ENCODE measurements at regions not wholly inside any gene's neighbourhood (a gene's known extent, or its start where the extent isn't known, plus 50 kb on each side); places are given as distances from the start of the nearest gene placed in this dataset.

DNA sequence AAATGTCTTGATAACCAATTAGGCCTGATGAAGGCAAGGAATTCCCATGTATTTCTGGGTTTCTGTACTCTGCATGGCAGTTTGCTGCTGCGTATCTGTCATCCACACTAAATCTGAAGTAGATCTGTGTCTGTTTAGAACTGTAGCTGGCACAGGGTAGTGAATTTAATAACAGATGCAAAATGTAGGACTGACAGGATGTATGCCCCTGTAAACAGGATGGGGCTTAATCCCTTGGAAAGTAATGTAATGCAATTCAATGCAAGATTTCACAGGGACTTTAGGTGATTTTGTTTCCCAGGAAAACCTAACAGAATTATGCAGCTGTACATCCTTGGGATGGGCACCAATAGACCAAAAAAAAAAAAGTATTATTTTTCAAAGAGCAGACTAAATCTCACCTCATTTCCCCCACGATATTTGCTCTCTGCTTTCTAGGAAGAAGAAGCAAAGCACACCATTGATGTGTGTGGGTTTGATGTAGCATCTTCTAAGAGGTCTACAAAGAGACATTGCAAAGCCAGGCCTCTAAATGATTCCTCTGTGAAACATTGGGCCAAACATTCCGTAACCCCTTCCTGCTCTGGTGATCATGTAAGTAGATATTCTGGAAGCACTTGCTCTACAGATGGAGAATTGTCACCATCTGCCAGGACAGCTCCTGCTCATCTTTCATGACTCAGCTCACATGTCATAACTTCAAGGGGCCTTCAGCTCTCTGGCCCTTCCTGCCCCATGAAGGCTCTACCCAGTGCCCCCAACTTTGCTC is 464.3 kb upstream of the RGMA start:
- H3F3A ChIP-seq (replicated peaks; ENCODE audit: insufficient read depth), result no peaks in the 10 kb centered on the region
- ChIA-PET POLR2A (interaction anchor here (0.7 kb wide), 1 partner anchor 33 kb away, joined by 6 read pairs; no protein-coding TSS in a partner anchor), CTCF (no interaction called here)
- no peaks in the 10 kb centered on the region for H3K9me2 ChIP-seq
- H3K79me2 ChIP-seq (ENCODE audit: insufficient read depth), result no peaks in the 10 kb centered on the region
- peaks cover 0 to 3% of the 10 kb centered on the region in 2 experiments; a peak in 1 of 4 replicates for H3K4me1 ChIP-seq (ENCODE audit: control insufficient read depth in 1 of 2, insufficient read depth in 2 of 2, low read depth in 1 of 2, low read length in 1 of 2)
- peak; percentile 42 for DNase-seq
- no peak overlapping the region for H2AFZ ChIP-seq (ENCODE audit: low read depth)
- TF ChIP-seq FOXJ3 (CRISPR knock-in tag; IDR thresholded peaks at IDR 0.05) (0 out of 2 replicates have a peak, but pooled peaks have one; percentile 34), ELF1 (IDR thresholded peaks at IDR 0.05) (no peak)
- H3K27me3 ChIP-seq (ENCODE audit: insufficient read depth), result no peaks in the 10 kb centered on the region
- H3K9ac ChIP-seq, result no peak overlapping the region
- H3K4me2 ChIP-seq, result no peak overlapping the region
- H3K36me3 ChIP-seq (replicated peaks in 1 of 2; ENCODE audit: control insufficient read depth in 1 of 2, insufficient read depth in 2 of 2, low read length in 1 of 2), result no peaks in the 10 kb centered on the region
- H3K9me3 ChIP-seq, result peaks cover 5% of the 10 kb centered on the region; the same call in 1 of the 2 replicates
- 11% methylated on average over 3 of the region's 3 CpGs for WGBS (ENCODE audit: low lambda C conversion rate)
- H3K27ac ChIP-seq (ENCODE audit: low read depth in 2 of 2, low read length in 1 of 2), result peak overlapping the region in 1 of 2 experiments; percentile 30; a peak in 1 of 4 replicates
- no peak overlapping the region for H3K4me3 ChIP-seq (ENCODE audit: low read depth in 2 of 2, low read length in 1 of 2)
- H4K20me1 ChIP-seq (ENCODE audit: insufficient read depth), result no peaks in the 10 kb centered on the region

- no peaks in the 10 kb centered on the region for H3F3A ChIP-seq (replicated peaks; ENCODE audit: insufficient read depth)
- ChIA-PET CTCF (no interaction called here), POLR2A (no interaction called here)
- no peak for DNase-seq
- no peaks in the 10 kb centered on the region for H3K79me2 ChIP-seq (ENCODE audit: insufficient read depth)
- no peak overlapping the region for H3K4me2 ChIP-seq
- no peak for TF ChIP-seq ELF1 (IDR thresholded peaks at IDR 0.05)
- no peak for TF ChIP-seq SIN3A (IDR thresholded peaks at IDR 0.05; ENCODE audit: borderline replicate concordance, low read depth, low read length)
- no peak for TF ChIP-seq FOXM1 (IDR thresholded peaks at IDR 0.05; ENCODE audit: low read depth)
- TF ChIP-seq CHD2 (IDR thresholded peaks at IDR 0.05; ENCODE audit: low read length, partially characterized antibody), result no peak
- TF ChIP-seq EZH2phosphoT487 (IDR thresholded peaks at IDR 0.05; ENCODE audit: borderline replicate concordance, low read depth), result no peak
- no peak for TF ChIP-seq GATA2 (CRISPR knock-in tag; IDR thresholded peaks at IDR 0.05)
- TF ChIP-seq RCOR1 (IDR thresholded peaks at IDR 0.05; ENCODE audit: low read length), result no peak
- no peak for TF ChIP-seq TCF12 (IDR thresholded peaks at IDR 0.05)
- TF ChIP-seq USF2 (IDR thresholded peaks at IDR 0.05; ENCODE audit: borderline replicate concordance, low read depth, low read length), result no peak
- no peak for TF ChIP-seq USF1 (IDR thresholded peaks at IDR 0.05; ENCODE audit: borderline replicate concordance, low read depth)
- no peak for TF ChIP-seq FOXJ3 (CRISPR knock-in tag; IDR thresholded peaks at IDR 0.05)
- TF ChIP-seq EP300 (IDR thresholded peaks at IDR 0.05; ENCODE audit: borderline replicate concordance in 1 of 2, low read depth in 1 of 2, low read length in 1 of 2), result no peak
- TF ChIP-seq RXRA (IDR thresholded peaks at IDR 0.05; ENCODE audit: borderline replicate concordance, low read depth), result no peak
- no peak for TF ChIP-seq GABPA (IDR thresholded peaks at IDR 0.05; ENCODE audit: low read depth)
- TF ChIP-seq, protein P1, sequence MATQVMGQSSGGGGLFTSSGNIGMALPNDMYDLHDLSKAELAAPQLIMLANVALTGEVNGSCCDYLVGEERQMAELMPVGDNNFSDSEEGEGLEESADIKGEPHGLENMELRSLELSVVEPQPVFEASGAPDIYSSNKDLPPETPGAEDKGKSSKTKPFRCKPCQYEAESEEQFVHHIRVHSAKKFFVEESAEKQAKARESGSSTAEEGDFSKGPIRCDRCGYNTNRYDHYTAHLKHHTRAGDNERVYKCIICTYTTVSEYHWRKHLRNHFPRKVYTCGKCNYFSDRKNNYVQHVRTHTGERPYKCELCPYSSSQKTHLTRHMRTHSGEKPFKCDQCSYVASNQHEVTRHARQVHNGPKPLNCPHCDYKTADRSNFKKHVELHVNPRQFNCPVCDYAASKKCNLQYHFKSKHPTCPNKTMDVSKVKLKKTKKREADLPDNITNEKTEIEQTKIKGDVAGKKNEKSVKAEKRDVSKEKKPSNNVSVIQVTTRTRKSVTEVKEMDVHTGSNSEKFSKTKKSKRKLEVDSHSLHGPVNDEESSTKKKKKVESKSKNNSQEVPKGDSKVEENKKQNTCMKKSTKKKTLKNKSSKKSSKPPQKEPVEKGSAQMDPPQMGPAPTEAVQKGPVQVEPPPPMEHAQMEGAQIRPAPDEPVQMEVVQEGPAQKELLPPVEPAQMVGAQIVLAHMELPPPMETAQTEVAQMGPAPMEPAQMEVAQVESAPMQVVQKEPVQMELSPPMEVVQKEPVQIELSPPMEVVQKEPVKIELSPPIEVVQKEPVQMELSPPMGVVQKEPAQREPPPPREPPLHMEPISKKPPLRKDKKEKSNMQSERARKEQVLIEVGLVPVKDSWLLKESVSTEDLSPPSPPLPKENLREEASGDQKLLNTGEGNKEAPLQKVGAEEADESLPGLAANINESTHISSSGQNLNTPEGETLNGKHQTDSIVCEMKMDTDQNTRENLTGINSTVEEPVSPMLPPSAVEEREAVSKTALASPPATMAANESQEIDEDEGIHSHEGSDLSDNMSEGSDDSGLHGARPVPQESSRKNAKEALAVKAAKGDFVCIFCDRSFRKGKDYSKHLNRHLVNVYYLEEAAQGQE (IDR thresholded peaks at IDR 0.05; ENCODE audit: low read depth, low read length), result no peak
- TF ChIP-seq, protein P2, sequence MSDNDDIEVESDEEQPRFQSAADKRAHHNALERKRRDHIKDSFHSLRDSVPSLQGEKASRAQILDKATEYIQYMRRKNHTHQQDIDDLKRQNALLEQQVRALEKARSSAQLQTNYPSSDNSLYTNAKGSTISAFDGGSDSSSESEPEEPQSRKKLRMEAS (IDR thresholded peaks at IDR 0.05; ENCODE audit: low read depth), result no peak
- no peaks in the 10 kb centered on the region; a peak in 1 of 4 replicates for H3K4me1 ChIP-seq (ENCODE audit: control insufficient read depth in 1 of 2, insufficient read depth in 2 of 2, low read depth in 1 of 2, low read length in 1 of 2)
- peaks cover 5% of the 10 kb centered on the region for H3K9me3 ChIP-seq
- H3K27ac ChIP-seq (ENCODE audit: low read depth in 2 of 2, low read length in 1 of 2), result no peak overlapping the region
- H3K9me2 ChIP-seq, result no peaks in the 10 kb centered on the region
- H4K20me1 ChIP-seq (ENCODE audit: insufficient read depth), result no peaks in the 10 kb centered on the region
- H3K36me3 ChIP-seq (replicated peaks in 1 of 2; ENCODE audit: control insufficient read depth in 1 of 2, insufficient read depth in 2 of 2, low read length in 1 of 2), result no peaks in the 10 kb centered on the region
- no peak overlapping the region for H3K4me3 ChIP-seq (ENCODE audit: low read depth in 2 of 2, low read length in 1 of 2)
- no peaks in the 10 kb centered on the region for H3K27me3 ChIP-seq (ENCODE audit: insufficient read depth)
- H3K9ac ChIP-seq, result no peak overlapping the region
- 23% methylated on average over 3 of the region's 3 CpGs for WGBS (ENCODE audit: low lambda C conversion rate)
- H2AFZ ChIP-seq (ENCODE audit: low read depth), result no peak overlapping the region
These were observed 454.1 kb upstream of the RGMA start for GRCh38 chr15:93543093-93543492.

Data from SK-N-SH (cell line).